GM18519 (cell line): ENCODE measurements at regions not wholly inside any gene's neighbourhood (a gene's known extent, or its start where the extent isn't known, plus 50 kb on each side); places are given as distances from the start of the nearest gene placed in this dataset.

ENCODE experiments used
- ATAC-seq: cut with Tn5 transposase; IDR thresholded peaks from one replicate; pipeline ENCODE4 v1.9.1; 2021; ENCODE audit warnings: mild to moderate bottlenecking, moderate library complexity; ENCODE audit not compliant: unreplicated experiment, low FRiP score

DNA sequence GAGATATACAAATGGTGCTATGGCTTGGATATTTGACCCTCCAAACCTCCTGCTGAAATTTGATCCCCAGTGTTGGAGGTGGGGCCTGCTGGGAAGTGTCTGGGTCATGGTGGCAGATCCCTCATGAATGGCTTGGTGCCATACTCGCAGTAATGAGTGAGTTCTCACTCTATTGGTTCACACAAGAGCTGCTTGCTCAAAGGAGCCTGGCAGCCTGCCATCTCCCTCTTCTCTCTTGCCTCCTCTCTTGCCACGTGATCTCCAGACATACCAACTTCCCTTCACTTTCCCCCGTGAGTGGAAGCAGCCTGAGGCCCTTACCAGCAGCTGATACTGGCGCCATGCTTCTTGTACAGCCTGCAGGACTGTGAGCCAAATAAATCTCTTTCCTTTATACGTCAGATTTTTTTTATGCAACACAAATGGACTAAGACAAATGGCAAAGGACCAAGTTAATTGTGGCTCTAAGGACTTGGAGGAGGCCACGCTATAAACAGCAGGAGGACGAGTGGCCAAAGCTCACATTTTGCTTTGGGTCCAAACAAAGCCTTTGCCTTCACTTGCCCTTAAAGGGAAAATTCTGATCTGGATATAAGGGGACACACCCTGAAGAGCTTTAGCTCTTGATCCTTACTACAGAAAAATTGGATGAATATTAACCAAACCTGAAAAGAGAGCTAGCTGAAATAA is 214.7 kb downstream of the SS18 start:
- ATAC-seq, result no peak

DNA sequence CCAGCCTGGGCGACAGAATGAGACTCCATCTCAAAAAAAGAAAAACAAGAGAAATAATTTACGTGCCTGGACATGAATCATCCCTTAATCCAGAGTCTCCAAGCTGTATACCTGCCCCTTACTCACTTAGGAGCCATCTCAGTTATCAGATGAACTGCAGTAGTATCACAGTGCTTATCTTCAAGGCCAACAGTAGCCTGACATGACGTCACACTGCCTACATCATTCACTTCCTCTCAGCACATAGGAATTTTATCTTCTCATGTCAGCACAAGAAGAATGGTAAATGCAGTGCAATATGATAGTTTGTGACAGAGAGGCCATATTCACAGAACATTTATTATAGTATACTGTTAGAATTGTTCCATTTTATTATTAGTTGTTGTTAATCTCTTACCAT is 216.6 kb downstream of the SS18 start:
- ATAC-seq, result no peak

DNA sequence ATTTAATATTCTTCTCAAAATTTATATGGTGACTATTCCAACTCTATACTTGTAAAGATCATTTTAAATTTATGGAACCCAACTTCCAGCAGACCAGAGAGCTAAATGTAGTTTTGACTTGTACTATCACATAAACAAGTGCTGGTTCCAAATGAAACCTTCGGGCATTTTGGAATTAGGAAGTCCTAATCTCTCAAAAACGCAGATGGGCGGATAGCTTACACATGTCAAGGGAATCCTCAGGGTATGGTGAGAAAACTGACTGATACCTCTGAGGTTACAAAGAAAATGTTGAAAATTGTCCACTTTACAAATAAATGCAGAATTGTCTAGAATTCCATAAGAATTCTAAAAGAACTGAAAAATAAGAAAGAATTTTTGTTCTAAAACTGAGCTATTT is 224.1 kb downstream of the SS18 start:
- ATAC-seq, result no peak

DNA sequence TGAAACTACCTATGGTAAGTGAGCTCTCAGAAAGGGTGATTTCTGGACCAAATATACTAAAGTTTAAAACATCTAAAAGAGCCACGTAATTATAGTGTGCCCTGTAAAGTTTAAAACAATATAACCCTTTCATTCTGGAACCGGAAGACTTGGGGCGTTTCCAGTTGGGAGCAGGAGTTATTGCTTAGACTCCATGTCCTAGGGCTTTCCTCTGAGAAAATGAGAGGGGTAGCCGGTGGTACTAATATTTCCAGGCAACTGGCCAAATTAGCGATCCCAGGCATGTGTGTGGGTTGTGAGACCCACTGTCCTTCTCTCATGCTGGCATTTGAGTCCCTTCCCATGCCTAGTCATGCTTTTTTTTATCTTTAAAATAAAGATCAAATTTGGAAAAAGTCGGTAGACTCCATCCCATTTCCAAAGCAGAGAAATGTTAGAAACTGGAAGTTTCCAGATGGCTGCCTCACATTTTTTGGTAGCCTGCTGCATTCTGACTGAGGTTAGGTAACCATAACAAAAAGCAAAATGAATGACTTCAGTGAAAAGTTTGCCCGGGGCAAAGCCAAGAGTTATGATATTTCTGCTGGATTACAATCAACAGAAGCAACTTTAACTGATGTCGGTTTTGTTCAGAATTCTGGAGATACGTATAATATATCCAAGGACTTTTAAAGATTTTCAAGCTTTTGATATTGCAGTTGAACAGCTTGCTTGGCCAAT is 227.4 kb downstream of the SS18 start:
- no peak for ATAC-seq

DNA sequence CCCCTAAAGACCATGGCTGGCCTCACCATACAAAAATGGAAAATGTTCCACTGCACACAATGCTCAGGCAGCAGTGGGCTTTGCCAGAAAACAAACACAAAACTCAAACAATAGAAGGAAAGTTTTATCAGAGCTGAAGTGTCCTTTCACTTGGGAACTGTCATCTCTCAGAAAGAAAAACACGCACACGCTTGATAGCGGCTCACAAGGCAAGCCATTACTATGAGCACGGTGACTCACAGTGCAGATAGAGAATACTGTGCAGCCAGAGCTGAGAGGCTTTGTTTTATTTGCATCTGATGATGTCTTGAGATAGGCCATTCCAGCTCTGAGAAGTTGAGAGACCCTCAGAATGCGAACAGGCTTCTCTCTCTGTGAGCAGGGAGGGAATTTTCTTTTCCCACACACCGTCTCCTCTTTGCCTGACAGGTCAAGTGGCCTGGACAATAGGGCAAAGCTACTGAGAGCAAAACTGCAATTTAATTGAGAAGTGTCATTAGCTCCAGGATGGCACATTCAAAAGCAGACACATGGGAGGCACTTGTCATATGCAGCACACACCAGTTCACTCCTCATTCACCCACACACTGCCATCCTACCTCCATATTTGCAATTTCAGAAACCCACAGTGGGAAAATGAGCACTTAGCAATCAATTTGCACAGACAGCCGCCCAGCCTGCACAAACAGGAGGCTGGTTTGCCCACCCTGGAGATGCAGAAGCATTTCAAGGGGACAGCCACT is 236.6 kb downstream of the SS18 start:
- no peak for ATAC-seq

DNA sequence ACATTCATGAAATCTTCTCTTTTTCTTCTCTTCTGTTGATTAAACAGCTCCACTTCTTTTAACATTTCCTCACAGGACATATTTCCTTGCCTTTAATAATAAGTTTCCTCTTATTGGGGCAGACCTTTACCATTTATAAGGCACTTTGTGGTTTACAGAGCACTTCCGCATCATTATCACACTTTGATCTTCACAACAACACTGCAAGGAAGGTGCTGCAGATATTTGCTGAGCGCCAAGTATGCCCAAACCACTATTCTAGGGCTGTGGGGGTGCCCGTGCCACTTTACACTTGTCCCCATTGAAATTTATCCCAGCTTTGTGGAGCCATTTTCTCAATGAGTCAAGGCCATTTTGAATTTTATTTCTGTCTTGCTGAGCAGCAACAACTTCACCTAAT is 246.6 kb downstream of the SS18 start:
- ATAC-seq, result no peak

DNA sequence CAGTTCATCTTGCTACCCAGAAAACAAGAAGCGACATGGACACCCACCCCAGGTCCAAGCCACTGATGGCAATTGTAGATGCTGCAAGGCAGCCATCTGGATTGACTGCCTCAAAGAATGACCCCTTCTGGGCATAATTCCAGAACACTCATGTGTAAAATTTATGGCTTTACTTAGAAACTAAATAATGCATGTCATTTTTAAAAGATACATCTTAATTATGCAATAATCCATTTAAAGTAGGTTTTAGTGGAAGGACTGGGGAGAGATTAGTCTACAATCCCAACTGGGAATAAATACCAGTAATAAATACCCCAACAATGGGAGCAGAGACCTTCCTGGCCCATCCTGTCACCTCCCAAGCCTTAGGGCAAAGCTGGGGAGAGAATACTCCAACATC is 247.7 kb downstream of the SS18 start:
- ATAC-seq, result no peak

DNA sequence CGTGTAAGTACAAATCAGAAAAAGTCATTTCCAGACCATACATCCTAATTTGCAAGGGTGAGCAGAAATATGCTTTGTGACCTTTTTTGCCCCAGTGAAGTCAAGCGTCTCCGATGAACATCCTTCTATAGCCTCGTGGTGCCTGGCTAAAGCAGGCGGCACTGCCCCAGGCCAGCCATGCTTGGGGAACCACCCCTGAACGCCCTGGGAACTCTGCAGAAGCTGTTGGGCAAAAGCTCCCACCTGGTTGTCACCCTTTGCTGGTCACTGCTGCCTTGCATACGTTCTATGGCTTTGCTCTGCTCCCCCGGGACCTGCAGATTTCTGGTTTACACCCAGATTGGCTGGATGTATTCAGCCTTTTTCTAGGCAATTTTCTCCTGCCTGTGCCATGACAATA is 256.4 kb downstream of the SS18 start:
- no peak for ATAC-seq

DNA sequence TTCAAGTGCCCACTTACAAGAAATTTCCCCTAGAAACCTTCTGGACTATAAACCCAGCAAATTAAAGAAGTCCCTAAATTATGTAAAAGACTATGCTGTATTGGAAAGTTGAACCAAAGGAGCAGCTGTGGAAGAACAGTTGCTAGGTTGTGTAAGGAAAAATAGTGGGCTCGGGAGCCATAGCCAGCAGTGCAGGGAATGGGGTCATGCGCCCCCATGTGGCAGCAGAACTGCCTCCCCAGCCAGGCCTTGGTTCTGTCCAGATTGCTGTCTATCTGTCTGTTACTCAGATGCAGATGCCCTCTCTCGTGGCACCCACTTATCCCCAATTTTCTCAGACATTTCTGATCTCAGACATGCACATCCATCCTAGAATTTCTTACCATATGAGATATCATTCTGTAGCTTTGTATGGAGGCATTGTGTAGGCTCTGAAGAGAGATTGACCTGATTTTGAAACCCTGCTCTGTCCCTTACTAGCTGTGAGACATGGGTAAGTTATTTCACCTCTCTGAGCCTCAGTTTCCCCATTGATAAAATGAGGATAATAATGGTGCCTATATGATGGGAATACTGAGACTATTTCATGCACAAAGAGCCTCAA is 258.3 kb downstream of the SS18 start:
- ATAC-seq, result no peak

DNA sequence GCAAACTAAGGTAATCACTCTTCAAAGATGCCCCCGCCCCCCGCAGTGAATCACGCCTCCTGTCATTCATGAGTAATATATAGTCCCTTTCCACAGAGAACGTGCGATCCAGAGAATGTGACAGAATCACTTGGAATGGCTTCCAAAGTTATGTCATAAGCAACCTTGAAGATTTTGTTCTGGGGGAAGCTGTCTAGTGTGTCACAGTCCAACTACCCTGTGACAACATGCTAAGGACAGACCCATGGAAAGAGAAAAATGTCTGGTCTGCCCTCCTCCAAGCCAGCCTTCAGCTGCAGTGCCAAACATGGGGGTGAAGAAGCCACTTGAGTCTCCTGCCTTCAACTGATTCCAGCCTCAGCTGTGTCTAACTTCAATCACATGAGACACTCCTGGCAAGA is 259.1 kb downstream of the SS18 start:
- no peak for ATAC-seq

DNA sequence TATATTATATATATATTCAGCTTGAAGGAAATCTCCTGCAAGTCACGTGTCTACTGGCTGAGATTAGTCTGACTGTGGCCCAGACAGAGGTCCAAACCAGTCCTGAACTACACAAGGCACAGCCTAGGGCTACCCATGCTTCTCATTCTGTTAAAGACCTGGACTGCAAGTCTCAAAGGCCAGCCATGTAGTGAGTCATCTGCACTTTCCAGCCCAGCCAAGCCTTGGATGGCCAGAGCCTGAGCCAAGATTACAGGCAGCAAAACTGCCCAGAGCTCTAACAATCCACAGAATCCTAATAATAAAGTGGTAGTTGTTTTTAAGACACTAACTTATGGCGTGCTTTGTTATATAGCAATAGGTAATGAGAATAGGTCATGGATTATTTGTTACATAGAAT is 259.6 kb downstream of the SS18 start:
- ATAC-seq, result no peak

DNA sequence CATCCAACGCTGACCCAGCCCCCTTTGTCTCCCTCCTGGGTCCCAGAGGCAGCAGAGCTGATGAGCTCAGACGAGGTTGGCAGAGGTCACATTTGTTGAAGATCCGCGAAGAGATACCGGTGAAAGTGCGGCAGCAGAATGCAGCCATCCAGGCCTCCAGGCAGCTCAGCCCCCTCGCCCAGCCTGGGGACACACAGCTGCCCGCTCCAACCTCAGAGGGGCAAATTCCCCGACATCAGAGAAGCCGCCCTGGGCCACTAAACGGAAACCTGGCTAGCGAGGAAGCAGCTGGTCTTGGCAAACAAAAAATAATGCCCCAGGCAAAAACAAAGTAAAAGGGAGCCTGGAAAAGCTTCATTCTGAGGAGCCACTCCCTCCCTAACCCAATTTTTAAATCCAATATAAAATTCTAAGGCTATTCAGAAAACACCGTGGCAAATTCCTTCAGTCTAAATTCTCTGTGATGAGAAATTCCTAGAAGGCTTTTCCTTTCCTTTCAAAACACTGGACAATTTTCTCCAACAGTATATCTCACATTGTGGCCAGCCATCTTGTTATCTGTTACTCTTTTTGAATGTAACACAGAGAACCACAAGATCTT is 262.4 kb downstream of the SS18 start:
- no peak for ATAC-seq

DNA sequence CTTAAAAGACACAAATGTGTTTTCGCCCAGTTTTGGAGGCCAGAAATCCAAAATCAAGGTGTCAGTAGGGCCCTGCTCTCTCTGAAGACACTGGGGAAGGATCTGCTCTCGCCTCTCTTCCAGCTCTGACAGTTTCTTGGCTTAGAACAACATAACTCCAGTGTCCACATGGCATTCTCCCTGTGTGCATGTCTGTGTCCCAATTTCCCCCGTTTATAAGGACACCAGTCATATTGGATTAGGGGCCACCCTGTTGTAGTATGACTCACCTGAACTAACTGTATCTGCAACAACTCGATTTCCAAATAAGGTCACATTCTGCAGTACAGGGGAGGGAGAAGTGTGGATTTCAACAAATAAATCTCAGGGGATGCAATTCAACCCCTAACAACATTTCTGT is 263.2 kb downstream of the SS18 start:
- ATAC-seq, result no peak

DNA sequence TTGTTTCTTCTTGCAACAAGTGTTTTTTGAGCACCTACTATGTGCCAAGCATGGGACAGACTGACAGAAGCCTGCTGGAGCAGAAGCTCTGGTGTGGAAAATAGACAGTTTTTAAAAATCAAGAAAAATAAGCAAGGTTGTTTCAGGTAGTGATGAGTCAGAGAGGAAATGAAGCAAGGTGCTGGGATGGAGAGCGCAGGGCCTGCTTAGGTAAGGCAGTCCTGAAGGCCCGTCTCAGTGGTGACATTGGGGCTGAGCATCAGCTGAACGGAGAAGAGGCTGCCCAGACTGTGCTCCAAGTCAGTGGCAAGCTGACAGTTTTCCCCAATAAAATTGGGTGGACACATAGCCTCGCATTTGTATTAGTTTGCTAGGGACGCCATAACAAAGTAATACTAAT is 263.6 kb downstream of the SS18 start:
- ATAC-seq, result no peak

DNA sequence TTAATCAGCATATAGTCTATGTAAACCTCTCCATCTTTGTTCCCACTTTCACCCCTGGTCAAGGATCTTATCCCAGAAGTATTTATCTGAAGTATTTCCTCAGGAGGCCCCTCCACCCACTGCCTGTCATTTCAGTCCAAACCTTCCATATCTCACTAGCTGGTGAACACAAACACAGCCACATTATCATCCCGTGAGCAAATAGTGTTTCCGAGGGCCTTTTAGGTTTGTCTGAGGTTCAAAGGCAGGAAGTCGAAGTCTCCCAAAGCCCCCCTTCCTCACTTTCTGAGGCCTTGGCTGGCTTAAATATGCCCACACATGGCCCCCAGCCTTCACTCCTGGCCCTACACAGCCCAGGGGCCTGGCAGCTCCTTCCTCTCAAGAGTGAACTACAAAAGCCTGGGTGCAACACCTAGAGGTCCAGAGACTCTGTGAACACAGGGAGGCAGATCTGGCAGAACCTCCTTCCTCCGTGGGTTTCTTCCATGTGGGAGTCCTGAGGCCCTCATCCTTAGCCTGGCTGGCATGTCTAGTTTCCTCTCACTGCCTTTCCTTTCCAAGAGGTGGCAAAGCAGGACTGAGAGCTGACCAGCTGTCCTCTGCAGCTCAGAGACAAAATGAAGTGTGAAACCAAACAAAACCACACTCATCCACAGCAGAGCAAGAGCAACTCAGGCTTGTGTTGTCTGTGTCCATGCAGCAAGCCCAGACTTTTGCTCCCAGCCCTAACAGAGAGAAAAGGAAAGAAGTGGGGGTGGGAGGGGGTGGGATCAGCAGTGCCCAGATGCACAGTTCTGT is 264.2 kb downstream of the SS18 start:
- ATAC-seq, result no peak

DNA sequence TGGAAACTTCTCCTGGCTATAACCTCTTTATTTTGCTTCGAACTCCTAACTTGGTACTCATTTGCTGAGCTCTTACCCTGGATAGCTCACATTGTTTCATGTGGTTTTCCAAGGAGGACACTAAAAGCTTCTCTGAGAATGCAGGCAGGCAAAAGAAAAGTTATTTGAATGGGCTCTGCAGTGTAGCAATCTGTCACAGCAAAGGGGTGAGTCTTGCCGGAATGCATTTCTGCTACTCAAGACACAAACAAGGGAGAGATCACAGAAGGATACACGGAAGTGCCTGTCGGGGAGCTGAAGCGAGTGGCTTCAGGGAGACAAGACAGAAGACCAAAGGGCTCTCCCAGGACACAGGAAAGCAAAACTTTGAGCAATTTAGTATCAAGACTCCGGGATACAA is 265.4 kb downstream of the SS18 start:
- ATAC-seq, result no peak

DNA sequence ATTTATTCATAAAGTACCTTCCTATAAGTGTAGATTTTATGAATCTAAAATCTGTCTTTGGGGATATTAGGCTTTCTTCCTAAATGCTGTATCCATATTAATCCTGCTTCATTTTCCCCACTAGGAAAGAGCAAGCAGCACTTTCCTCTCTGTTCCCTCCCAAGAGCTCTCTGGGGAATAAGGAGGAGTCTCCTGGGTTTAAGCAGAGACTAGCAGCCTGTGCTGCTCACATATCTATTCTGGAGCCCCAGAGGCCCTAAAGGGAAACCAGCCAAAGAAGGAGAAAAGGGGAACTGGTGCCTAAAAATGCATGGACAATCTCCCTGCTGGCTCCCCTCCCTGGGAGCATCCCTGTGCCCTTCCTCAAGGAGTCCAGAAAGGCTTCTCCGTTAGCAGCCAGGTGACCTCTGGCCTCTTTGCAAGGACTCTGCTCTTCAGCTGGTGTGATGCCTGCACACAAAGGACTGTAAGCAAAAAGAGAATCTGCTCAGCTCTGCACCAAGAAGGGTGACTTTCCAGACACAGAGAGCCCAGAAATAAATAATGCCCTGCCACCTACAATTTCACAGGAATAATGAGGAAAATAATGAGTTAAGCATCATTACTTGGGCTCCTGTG is 270.6 kb downstream of the SS18 start:
- no peak for ATAC-seq

DNA sequence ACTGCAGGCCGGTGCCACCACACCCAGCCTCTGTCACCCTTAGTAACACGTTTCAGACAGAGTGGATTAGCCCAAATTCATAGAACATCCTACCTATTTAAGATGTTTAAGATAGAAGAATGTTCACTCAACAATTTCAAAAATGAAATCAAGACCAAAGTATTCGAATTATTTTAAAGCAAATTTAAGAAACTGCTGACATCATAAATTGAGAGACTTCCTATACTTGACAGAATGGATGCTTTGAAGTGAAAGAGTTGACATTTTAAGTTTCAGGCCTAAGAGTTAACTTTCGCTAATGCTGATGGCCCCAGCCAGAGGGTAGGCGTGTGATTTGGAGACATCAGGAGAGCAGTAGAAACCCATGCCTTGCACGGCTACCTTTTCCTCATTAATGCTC is 271.9 kb downstream of the SS18 start:
- ATAC-seq, result no peak

DNA sequence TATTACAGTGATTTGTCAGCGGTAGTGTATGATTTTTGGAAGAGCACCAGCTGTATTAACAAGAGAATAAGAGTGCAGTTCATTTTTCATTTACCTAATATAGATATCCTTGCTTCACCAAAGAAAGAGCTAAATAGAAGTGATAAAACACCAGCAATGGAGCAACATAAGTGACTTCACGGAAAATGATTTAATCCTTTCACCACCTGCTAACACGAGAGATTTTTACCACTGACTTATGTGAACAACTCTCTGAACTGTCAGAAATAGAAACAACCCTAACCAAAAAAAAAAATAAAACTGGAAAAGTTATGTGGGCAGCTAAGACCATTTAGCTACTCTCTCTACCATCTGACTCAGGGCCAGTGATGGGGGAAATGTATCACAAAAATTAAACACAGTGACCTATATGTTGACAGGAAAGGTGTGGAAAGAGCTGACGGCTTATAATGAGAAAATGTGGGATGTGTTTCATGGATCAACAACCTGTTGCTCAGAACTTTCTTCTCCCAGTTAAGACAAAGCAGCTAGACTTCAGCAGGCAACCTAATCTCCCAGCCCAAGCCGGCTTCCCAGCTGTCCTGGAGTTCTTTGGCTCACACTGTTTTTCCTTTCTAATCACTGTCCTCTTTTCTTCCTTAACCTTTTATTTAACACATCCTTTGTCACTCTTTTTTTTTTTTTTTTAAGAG is 272.7 kb downstream of the SS18 start:
- no peak for ATAC-seq
